NCI-H2227 (cell line): ENCODE measurements at regions not wholly inside any gene's neighbourhood (a gene's known extent, or its start where the extent isn't known, plus 50 kb on each side); places are given as distances from the start of the nearest gene placed in this dataset.

ENCODE experiments used
- DNase-seq: peaks from one replicate; lab custom pipeline; 2025; ENCODE audit not compliant: unreplicated experiment; lab: John Stamatoyannopoulos, UW

DNA sequence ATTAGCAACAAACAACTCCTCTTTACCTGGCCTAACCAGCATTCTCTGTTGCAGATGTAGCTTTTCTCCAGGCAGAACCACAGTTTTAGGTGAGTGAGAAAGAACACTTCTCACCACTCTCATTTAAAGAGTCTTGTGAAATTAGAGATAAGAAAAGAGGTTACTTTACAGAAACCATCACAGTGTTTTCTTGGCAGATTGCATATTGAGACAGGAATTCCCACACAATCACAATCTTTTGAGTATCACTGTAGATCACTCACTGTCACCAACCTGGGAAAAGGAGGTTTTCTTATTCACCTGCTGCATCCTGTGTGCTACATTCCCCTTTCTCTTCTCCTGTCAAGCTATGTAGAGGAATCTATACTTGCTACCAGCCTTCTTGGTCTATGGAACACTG lies 574.6 kb downstream of the SLC4A3 start:
- DNase-seq, result no peak

DNA sequence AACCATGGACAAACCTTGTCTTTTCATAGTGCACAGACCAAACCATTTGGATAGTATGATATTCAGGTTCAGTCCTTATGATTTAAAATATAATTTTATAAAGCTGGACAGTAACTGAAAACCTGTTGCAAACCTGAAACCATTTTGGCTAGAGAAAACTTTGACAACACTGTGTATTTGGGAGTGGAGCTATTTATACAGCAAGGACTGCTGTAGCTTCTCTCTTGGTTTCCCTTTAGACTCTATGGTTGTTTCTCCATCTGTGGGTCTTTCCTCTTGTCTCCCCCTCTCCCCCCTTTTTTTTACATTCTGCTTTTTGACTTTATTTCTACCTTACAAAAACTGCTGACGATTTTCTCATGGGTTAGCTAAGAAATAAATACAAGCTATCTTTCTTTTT lies 581.7 kb downstream of the SLC4A3 start:
- no peak for DNase-seq

DNA sequence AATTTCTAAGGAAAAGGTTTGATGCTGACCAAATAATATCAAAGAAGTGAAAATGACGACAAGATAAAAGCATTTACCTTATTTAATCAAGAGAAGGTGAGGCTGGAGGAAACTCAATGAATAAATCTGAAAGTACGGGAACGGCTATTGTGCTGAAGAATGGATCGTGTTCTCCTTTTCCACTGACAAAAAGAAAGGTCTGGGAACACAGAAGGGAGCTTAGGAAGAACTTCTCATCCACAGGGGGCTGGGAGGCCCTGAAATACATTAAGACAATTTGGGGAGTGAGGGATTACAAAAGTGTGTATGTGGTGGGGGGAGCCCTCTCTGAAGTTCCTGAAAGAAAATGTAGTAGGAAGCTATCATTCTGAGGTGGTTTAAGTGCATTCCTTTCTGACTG lies 582.3 kb downstream of the SLC4A3 start:
- DNase-seq, result no peak

DNA sequence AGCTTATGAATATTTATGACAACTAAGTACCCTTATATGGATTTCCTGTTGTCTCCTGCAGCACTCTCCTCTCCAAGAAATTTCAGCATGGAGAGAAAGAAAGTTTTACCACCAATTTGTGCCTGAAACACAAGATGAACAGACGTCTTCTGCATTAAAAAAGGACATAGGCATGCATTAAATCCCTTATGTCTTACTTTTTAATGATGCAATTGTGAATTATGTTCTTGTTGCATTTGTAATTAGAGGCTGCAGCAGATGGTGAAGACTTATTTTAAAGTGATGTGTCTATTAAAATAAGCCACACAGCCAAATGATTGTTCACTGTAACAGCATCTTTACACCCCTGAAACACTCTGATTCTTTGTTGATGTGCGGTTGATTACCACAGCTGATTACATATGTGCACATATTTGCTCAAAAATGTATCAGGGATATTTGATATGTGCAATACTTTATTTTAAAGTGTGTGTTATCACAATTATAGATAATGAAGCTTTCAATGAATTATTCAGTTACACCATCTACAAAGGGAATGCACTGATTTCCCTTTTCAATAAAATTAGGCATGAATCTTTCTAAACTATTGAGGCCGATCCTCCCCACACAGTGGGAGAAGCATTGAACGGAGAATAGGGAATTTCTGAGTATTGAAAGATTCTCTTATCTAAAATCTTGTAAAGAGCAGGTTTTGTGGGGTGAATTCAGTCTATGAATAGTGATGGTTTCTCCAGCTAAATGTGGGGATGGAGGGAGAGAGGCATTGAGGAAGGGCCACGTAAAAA lies 585.1 kb downstream of the SLC4A3 start:
- DNase-seq, result no peak

GRCh38 chr2:220215785-220216184 lies 588.4 kb downstream of the SLC4A3 start:
- DNase-seq, result no peak

DNA sequence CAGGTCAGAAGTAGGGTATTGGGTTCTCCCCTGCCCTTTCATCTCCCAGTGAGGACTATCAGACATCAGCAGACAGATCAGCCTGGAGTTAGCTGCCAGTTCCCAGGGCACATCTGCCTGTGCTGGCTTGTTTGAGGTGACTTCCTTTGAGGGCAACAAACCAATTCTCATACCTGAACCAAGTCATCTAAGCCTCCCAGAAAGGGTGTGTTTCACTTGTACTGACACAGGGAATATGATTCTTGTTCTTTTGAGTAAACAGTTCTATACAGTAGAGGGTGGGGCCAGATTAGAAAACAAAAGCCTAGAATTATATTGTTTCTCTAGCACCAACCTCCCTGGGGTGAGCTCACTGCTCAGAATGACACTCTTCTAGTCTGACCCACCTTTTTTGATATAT lies 591.9 kb downstream of the SLC4A3 start:
- DNase-seq, result no peak

DNA sequence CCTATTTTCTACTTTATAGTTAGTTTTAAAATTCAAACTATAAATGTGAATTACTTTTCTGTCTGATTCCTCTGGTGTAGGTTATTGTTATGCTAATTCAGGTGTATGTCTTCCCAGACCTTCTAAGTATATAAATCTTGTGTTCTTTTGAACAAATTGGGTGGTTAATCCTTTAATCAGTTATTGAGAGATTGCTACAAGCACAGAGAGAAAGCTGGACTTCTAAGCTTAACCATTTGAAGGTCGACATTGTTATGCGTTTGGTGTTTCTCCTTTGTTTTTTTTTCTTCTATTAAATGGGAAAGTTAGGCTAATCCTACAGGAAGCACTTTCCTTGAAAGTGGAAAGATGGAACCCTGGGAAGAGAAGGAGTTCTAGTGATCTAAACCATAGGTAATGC lies 592.6 kb downstream of the SLC4A3 start:
- DNase-seq, result no peak

DNA sequence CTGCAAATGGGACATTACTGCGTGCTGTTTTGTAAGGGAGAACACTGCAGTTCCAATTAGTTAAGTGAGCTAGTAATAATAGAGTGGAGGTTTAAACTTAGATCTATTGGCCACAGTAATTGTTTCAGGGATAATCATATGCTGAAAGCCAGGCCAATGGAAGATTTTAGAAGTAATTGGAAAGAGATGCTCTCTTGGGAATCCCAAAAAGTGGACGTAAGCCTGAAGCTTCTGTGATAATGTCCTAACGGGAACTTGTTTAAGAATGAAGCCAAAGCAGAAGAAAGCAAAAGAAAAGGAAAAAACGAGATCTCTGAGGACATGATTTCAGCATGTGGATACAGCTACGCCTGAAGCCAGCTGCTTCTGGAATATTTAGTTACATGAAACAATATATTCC lies 594.6 kb downstream of the SLC4A3 start:
- no peak for DNase-seq

- DNase-seq, result no peak
Measured at GRCh38 chr2:220224691-220225543, 597.5 kb downstream of the SLC4A3 start.

- DNase-seq, result no peak
Measured at GRCh38 chr2:220226076-220226475, 598.6 kb downstream of the SLC4A3 start.

DNA sequence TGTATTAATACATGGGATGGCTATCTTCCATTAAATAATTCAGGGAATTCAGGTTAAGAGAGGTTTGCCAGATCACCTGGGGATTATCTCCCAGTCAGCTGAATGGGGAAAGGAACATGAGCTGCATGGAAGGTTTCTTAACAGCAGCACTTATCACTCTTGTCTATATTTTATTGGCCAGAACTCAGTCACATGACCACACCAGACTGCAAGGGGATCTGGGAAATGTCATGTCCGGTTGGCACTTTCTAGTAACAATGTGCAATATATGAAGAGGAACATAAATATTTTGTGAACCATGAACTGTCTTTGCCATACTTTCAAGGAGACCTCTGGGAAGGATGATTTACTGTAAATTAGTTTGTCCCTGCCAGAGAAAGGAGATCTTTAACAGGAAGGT lies 599.1 kb downstream of the SLC4A3 start:
- no peak for DNase-seq

DNA sequence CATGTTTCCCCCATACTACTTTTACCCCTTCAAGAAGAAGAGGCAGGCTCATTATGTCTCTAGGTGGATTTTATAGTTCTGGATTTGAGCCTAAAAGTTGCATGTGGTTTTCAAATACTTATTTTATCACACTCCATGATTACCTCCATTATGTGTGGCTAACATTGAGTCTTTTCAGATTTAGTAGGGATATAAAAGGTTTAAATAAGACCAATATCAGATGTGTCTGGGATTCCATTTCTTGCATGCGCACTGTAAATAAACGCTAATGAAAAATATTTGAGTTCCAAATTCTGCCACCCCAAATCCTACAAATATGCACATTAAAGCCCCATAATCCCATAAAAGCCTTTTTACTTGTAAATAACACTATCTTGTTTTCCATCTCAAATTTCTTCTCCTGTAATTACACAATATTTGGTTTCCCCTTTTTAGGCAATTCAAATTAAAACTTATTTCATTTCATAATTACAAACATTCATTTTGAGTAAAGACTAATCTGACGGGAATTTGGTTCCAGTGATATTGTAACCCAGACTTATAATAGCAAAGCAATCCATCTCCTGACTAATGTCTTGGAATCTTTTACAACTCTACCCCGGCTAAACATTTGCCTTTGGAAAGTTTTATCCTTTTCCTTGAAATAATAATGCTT lies 600.0 kb downstream of the SLC4A3 start:
- no peak for DNase-seq

GRCh38 chr2:220228310-220229006 lies 601.0 kb downstream of the SLC4A3 start:
- DNase-seq, result no peak

DNA sequence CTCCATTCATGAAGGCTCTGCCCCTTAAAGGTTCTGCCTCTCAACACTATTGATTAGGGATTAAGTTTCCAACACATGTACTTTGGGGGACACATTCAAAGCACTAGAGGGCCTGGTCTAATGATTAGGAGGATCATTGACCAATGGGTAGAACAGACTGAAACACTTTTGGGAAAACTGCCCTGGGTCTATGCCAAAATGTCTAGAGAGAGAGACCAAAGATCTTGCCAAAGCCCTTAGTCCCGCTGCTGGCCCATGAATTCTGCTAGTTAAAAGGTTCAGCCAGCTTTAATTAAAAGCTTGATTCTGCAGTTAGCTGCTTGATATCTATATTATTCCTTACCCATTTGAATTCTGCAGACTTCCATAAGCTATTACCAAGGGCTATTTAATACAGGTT lies 613.2 kb downstream of the SLC4A3 start:
- no peak for DNase-seq

GRCh38 chr2:220241423-220241822 lies 614.0 kb downstream of the SLC4A3 start:
- DNase-seq, result no peak

- no peak for DNase-seq
Measured at GRCh38 chr2:220243571-220243970, 616.1 kb downstream of the SLC4A3 start.

DNA sequence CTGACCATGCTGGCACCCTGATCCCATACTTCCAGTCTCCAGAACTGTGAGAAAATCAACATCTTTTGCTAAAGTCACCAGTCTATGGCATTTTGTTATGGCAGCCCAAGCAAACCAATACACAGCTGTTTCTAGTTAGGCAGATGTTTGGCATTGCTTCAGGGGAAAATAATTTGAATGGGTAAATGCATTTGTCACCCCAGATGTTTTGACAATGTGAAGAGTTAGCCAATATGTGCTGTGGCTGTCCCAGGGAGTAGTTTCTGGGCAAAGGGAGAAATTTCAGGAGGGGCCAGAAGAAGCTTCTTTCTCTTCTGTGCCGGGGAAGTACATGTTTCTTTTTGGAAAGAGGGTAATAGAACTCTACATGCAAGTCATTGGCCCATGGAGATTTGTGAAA lies 619.0 kb downstream of the SLC4A3 start:
- DNase-seq, result no peak

GRCh38 chr2:220247588-220248350 lies 620.3 kb downstream of the SLC4A3 start:
- no peak for DNase-seq

- DNase-seq, result no peak
Measured at GRCh38 chr2:220259662-220260061, 632.2 kb downstream of the SLC4A3 start.

- DNase-seq, result no peak
Measured at GRCh38 chr2:220263300-220263699, 635.9 kb downstream of the SLC4A3 start.

DNA sequence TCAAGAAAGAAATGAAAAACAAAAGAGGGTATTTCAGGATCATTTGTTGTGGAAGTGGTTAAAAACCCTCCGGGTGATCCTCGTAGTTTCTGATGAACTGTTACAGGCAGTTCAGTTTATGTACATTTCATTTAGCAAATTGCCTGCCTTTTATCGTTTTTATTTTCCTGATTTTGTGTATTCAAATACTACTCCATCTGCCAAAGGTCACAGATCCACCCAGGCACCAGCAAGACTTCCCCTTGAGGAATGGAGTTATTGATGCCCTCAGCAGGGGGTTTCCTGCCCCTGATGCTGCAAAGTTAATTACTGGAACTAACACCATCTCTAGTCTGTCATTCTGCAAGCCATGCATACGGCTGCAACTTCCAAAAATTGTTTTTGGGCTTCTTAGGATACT lies 641.9 kb downstream of the SLC4A3 start:
- peak; percentile 37 for DNase-seq
